HG02610 (cell line): ENCODE measurements at regions not wholly inside any gene's neighbourhood (a gene's known extent, or its start where the extent isn't known, plus 50 kb on each side); places are given as distances from the start of the nearest gene placed in this dataset.
"Not testable (repeated sequence)": the region's sequence is repeated elsewhere in the genome, so short reads cannot be mapped to it uniquely, and the experiment has no call there.

ENCODE experiments used
- ATAC-seq: cut with Tn5 transposase; IDR thresholded peaks from one replicate; pipeline ENCODE4 v1.9.1; 2021; ENCODE audit warnings: mild to moderate bottlenecking, moderate library complexity; ENCODE audit not compliant: unreplicated experiment

DNA sequence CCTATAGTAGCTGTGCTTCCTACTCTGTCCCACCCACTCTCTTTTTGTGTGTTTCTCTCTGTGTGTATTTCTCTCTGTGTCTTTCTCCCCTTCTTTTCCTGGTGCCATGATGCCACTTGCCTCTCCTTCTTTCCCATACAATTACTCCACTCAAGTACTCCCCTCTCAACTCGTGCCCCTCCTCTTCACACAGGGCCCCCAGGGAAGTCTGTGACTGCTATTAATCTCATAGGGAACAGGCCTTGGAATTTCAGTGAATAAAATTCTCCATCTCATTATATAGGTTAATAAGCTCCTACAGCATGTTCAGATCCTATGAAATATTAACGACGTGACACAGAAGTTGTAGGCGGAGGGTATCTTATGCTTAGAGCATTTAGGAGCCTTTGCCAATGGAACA lies 205.9 kb upstream of the EPHA4 start:
- ATAC-seq, result no peak

DNA sequence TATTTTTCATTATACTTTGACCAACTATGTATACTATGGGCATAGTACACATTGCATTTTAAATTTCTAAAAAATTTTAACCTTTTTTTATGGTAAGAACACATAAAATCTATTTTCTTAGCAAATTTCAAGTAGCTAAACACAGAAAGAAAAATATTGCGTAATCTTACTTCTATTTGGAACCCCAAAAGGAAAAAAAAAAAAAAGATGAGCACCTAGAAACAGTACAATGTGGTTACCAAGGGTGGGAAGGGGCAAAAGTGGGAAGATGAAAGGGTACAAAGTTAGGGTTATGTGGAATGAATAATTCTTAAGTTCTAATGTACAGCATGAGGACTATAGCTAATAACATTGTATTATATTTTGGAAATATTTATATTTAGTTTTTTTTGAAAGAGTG lies 205.0 kb upstream of the EPHA4 start:
- ATAC-seq, result no peak

DNA sequence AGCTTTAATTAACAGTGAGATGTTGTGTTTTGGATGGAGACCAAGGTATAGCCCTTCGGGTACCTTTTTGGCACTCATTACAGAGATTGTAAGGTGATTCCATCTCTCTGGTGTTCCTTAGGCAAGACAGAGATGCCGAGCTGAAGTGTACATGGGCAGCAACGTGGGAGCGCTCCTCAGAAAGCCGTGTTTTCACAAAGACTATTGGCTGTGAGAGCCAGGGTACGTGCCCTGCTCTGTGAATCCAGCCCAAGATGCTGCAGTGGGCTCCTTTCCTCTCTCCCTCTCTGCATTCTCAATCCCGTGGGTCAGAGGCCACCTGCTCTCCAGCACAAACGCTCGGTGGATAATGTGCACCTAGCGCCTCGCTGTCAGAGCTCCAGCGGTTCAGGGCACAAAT lies 203.0 kb upstream of the EPHA4 start:
- no peak for ATAC-seq

DNA sequence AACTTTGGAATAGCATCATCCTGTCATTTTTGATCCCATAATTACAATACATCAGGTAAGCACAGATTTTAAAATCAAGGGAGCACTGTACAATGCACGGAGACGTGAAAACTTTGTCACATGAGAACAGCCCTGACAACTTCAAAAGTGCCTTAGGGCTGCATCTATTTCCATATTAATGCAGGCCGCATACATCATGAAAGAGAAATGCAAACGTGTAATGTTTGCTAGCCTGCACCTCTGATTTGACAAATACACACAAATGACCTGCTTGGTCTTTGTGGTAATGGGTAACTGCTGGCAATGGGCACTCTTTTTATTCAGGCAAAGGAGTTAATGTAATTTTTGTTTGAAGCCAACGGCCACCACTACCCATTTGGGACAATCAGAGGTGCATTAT lies 202.0 kb upstream of the EPHA4 start:
- ATAC-seq, result no peak

DNA sequence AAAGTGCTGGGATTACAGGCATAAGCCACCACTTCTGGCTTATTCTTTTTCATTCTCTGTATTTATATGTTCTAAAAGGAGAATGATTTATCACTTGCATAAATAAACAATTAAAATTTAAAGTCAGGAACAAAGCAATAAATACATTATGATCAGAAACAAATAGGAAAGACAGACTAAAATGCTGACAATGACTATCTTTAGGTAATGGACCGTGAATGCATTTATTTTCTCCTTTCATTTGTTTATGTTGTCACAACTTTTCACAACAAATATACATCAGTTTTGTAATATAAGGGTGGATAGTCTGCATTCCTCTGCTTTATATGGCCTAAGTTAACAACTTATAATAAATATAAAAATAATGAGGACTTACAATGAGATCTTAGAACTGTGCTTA lies 199.2 kb upstream of the EPHA4 start:
- no peak for ATAC-seq

DNA sequence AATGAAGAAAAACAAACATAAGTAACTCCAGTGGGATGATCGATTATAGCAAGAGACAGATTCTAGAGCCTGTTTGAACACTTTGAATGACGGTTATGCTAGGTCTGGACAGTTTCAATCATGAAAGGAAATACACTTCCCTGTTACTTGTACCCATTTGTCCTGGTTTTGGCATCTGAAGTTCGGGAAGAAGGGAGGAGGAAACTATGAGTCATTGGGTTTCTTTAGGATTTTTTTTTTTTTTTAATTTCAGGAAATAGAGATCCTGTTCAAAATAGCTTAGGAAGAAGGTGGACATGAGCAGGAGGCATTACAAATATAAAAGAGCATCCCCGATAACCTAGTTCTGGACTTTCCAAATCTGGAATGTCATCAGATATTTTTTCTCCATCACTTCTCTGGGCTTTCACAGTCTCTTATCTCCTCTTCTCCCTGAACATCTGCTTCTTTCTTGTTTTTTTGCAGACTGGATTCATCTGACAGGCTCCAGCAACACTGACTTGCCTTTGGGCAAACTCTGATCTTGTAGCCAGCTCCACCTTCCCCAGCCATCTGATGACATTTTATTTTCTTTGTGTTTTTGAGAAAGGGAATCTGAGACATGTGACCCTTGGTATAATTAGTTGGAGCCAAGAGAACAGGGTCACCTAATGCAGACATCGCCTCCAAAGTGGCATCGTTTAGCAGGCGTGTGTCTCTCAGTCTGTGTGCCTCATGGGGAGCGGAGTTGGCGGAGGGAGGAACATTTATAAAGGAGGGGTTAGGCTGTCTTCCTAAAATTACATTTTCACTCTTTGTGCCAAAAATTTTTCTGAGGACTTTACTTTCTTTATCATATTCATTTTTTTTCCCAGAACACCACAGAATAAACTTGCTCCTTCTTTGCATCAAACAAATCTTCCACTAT lies 195.3 kb upstream of the EPHA4 start:
- ATAC-seq, result no peak

DNA sequence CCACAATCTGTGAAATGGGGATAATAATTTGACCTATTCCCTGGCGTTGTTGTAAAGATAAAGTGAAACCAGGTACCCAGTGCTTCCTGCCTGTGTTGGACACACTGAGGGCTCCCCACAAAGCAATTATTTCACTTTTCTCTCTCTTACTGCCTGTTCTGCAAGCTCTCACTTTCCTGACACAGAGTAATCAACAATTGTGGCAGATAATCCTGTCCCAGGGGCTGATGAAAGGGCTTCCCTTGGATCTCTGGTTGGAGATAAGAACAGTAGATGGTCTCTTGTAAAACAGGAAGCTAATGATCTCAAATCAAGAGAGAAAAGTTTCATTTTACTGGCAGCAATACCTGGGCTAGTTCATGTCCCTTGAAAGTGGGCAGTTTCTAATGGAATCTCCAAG lies 190.4 kb upstream of the EPHA4 start:
- no peak for ATAC-seq

DNA sequence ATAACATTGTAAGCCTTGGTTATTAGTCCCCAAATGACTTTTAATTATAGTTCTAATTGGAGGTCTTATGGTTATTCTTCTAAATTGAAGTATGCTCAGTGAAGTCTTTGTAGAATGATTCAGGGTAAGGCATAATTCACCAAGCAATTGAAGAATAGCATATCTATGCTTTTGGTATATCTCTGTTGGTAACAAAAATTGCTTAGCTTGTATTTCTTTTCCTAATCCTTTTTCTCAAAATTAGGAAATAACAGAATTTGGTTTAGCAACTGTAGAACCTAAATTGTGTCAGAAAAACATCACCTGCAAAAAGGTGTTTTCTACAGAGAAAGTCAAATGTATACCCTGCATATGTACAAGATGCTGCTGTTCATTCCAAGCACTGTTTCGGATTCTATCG lies 189.2 kb upstream of the EPHA4 start:
- no peak for ATAC-seq

DNA sequence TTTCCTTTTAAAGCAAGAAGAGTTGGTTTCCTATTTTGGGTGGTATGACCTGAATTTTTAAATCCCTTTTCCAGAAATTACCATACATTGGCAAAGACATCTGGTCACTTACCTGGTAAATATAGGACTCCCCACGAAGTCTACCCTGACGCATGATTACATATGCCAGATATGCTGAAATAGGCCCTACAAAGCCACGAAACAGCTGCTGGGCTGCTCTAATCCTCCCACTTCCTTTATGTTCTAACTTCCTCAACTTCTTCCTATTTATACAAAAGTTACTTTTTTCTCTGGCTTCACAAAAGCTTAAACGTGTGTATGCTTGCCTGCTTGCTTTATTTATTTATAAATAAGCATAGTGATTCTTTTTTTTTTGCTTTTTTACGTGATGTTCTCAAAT lies 186.0 kb upstream of the EPHA4 start:
- ATAC-seq, result no peak

DNA sequence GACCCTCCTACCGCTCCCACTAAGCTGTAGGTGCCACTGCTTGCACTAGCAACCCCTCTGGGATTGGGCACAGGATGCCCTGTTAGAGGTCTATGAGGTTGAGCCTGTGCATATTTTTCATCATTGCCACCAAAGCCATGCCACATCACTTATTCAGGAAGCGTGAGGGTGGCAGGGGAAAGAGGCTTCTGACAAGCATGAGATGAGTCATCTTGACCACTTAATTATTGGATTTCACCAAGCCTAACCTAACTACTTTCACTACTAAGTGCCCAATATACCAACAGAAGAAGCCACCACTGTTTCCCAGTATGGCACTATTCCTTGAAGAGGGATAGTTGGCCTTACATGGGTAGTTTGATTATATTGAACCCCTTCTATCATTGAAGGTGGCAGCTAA lies 181.3 kb upstream of the EPHA4 start:
- ATAC-seq, result no peak

DNA sequence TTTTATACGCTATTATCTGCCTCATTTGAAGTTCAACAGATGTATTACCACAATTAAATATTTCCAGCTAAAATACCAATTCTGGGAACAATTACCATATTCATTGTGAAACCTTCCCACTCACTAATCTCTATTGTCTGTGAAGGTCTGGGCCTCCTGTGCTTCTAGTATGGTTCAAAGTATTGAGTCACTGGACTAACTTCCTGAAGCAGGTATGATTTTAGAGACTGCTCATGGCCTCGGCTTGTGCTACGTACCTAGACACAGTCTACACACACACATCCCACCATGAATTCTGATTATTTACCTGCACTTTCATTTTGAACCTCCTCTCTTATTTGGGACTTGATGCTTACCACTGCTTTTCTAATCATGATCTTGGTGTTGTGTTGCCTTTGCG lies 180.7 kb upstream of the EPHA4 start:
- ATAC-seq, result no peak

DNA sequence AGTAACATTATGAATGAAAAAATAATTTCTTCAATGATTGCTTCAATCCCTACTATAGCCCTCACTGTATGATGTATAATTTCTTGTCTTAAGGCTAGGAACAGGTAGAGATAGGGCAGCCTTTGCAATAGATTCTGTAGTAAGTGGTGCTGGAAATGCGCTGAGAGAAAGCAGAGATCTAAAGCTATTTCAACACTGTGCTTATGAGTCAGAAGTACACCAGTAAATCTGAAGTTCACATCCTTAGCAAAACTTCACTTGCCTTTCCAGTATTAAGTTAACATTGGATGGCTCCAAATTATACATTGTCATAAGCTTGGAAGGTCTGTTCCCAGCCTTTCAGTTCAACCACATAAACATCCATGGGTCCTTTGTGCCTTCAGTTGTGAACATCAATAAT lies 178.2 kb upstream of the EPHA4 start:
- ATAC-seq, result no peak

DNA sequence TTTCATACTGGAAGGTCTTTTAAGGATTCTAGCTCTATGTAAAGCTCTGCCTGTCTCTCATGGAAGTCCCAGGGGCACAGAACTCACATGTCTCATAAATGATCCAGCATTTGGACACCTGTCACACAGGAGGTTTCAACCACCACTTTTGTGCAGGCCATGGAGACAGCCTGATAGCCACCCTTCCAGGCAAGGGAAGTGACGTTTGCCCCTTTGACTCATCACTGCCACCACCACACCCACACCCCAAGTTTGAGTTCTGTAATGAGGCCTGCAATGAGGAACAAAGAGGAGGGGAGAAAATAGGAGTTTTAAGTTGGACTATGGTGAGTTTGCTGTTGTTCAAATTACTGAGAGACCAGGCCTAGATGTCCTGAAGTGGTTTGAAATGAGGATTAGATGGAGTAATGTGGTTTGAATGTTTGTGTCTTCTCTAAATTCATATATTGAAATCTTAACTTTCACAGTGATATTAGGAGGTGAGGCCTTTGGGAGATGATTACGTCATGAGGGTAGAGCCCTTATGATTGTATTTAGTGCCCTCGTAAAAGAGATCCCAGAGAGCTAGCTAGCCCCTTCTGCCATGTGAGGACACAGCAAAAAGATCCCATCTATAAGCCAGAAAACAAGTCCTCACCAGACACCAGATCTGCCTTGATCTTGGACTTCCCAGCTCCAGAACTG lies 175.3 kb upstream of the EPHA4 start:
- peak; percentile 70 for ATAC-seq

DNA sequence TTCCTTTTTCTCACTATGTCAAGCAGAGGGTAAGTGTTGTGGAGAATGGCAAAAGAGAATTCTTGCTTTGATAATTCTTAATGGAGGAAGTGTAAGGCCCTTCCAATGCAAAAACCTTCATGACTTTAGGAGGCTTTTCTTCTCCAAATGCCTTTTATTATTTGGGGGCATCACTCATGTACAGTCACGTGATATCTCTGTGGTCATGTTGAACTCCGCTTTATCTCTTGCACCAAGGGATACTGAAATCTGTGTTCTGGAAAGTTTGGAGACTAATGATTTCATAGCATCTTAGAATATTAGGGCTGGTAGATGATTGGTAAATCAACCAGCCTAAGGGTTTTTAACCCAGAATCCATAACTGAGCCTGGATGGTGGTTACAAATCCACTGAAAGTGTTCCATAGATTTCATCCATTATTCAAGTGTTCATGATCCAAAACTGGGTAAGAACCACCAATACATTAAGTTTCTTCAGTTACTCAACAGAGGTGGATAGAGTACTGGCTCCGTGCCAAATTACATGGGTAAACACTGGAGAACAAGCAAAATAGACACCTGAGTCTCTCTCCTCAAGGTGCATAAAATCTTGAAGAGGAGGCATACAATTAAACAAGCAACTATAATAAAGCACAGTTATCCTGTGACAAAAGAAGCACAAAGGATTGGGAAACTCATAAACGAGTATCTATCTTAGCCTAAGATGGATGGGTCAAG lies 169.6 kb upstream of the EPHA4 start:
- no peak for ATAC-seq

DNA sequence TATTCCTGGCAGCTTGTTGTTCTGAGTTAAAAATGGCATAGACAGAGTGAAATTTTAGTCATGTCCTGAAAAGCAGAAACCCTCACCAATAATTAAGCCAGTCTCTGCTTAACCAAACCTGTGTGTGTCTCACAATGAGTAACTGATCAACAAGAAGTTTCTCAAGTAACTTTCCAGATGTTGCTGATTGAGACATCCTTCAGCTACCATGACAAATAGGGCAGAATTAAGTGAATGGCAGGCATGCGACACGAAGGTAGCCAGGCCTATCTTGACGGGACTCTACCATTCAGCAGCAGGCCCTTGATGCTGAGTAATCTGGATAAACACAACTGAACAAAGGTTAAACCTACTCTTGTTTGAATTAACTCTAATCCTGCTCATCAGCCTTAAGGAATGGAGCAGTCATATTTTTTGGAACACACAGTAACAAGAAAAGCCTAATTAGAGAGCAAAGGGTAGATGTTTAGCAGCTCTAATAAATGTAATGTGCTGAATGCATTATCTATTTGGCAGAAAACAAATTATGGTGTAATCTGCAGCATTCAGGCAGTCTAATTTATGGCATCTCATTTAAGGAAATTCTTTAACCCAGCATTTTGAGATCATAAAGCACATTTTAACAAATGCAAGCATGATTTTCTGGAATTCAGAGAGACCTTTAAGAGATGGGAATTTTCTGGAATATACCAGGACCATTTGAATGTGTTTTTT lies 159.5 kb upstream of the EPHA4 start:
- no peak for ATAC-seq

DNA sequence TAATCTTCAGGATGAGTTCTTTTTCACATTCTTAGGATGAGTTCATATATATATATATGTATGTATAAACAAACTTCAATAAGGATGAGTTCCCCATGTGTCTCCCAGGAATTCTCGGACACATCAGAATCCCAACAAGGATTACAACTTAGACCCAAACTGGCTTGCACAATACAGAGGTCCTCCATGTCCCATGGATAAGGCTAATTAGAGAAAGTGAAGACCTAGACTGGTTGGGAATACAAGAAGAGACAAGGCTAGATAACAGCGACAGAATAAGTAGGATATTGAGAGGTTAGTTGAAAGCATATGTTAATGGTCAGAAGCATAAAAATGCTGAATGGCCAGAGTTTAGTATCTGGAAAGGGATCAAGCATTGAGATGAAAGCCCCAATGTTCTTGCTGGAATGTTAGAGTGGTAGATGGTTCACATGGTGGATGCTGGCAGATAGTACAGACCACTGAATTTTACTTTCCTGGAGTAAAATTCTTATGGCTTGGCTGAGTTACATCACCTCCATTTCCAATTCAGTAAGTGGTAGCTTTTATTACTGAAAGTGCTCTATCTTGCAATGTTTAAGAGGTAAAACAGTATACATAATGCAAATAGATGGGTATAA lies 154.9 kb upstream of the EPHA4 start:
- ATAC-seq, result no peak

DNA sequence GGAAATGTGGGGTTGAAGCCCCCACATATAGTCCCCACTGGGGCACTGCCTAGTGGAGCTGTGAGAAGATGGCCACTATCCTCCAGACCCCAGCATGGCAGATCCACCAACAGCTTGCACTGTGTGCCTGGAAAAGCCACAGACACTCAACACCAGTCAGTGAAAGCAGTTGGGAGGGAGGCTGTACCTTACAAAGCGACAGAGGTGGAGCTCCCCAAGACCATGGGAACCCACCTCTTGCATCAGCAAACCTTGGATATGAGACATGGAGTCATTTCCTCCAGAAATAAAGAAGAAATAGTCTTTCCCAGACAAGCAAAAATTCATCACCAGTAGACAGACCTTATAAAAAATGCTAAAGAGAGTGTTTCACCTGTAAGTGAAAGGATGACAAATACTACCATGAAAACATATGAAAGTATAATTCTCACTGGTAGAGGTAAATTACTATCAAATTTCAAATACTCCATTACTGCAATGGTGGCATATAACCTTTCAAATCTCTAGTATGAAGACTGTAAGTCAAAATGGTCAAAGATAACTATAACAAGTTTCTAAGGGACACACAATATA lies 152.6 kb upstream of the EPHA4 start:
- ATAC-seq, result no peak

DNA sequence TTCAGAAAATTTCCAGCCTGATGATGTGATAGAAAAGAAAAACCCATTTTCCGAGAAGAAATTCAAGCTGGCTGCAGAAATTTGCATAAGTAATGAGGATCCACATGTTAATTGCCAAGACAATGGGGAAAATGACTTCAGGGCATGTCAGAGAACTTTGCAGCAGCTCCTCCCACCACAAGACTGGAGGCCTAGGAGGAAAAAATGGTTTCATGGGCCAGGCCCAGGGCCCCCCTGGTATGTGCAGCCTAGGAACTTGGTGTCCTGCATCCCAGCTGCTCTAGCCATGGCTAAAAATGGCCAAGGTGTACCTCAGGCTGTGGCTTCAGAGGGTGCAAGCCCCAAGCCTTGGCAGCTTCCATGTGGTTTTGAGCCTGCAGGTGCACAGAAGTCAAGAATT lies 152.0 kb upstream of the EPHA4 start:
- not testable (repeated sequence) for ATAC-seq

DNA sequence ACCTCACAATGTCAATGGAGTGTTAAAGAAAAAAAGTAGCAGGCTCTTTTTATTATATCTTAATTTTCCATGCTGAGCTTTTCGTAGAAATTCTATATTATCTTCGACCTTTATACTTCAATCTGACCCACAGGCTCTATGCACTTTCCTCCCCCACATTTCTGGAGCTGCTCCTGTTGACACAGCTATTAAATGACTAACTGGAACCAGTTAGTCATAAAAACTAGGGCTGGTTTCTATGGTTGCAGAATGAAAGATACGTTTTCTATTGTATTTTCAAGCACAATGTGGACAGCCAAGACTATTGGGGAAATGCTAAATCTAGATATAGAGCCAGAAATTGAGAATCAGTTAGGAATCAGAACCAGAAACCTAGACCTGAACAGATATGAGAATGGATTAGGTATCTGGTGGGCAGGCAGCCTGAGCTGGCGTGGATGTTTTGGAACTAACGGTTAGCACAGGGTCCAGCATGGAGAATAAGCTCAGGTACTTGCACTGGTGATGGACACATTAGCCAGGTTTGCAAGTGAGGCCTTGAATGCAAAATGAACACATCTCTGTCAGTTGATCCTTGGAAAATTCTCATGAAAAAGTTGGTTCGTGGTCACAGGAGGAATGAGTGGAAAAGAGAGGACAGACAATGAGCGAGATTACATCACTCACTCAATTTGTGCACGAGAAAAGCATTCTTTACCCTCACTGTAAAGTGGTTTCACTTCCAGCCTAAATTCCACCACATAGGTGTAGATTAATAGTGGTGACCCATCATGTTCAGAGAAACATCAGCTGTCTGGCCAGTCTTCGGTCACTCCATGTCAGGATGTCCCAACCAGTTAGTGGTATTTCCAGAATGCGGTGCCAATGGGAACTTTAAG lies 144.6 kb upstream of the EPHA4 start:
- no peak for ATAC-seq
